Trophoblast cell (in vitro differentiated cells and primary cell): ENCODE measurements at regions not wholly inside any gene's neighbourhood (a gene's known extent, or its start where the extent isn't known, plus 50 kb on each side); places are given as distances from the start of the nearest gene placed in this dataset.

ENCODE experiments used
- DNase-seq, 2 donors: peaks; one replicate each; pipeline ENCODE4 v3.0.0-alpha.2; 2016
- H2AFZ ChIP-seq: 2 replicates; pipeline ENCODE4 v1.6.1; 2013; ENCODE audit warnings: low read length, moderate library complexity, mild to moderate bottlenecking; ENCODE audit not compliant: insufficient read depth, poor library complexity
- H2AK5ac ChIP-seq: 2 replicates; pipeline ENCODE4 v1.6.1; 2013; ENCODE audit warnings: mild to moderate bottlenecking, low read length
- H2BK120ac ChIP-seq: 2 replicates; pipeline ENCODE4 v1.6.1; 2013; ENCODE audit warnings: low read length, mild to moderate bottlenecking, moderate library complexity; ENCODE audit not compliant: insufficient read depth, poor library complexity
- H2BK12ac ChIP-seq: 2 replicates; pipeline ENCODE4 v1.6.1; 2013; ENCODE audit warnings: mild to moderate bottlenecking, low read length, moderate library complexity
- H2BK5ac ChIP-seq: 2 replicates; pipeline ENCODE4 v1.6.1; 2013; ENCODE audit warnings: low read length, low read depth, moderate library complexity, mild to moderate bottlenecking; ENCODE audit not compliant: poor library complexity
- H3K14ac ChIP-seq: 2 replicates; pipeline ENCODE4 v1.6.1; 2013; ENCODE audit warnings: mild to moderate bottlenecking, low read length
- H3K18ac ChIP-seq: 2 replicates; pipeline ENCODE4 v1.6.1; 2013; ENCODE audit warnings: mild to moderate bottlenecking, low read length
- H3K23ac ChIP-seq: 2 replicates; pipeline ENCODE4 v1.6.1; 2013; ENCODE audit warnings: low read length
- H3K27ac ChIP-seq: 2 replicates; pipeline ENCODE4 v1.5.1; 2013; ENCODE audit warnings: low read depth, mild to moderate bottlenecking, inconsistent platforms, low read length, moderate library complexity
- H3K27me3 ChIP-seq: 2 replicates; pipeline ENCODE4 v1.6.1; 2013; ENCODE audit warnings: inconsistent platforms, mild to moderate bottlenecking, low read length, moderate library complexity; ENCODE audit not compliant: insufficient read depth
- H3K36me3 ChIP-seq, 2 experiments: 1 replicate in 1 of 2; 2 replicates in 1 of 2; pipeline ENCODE4 v1.6.1; 2013; ENCODE audit warnings: low read length in 2 of 2, mild to moderate bottlenecking in 2 of 2, moderate library complexity in 1 of 2; ENCODE audit not compliant: insufficient read depth in 2 of 2, control insufficient read depth in 1 of 2
- H3K4ac ChIP-seq: 2 replicates; pipeline ENCODE4 v1.6.1; 2013; ENCODE audit warnings: low read depth, mild to moderate bottlenecking, low read length, moderate library complexity
- H3K4me1 ChIP-seq, 2 experiments: 1 replicate in 1 of 2; 2 replicates in 1 of 2; pipeline ENCODE4 v1.6.1; 2013; ENCODE audit warnings: low read length in 2 of 2, mild to moderate bottlenecking in 2 of 2, moderate library complexity in 1 of 2; ENCODE audit not compliant: insufficient read depth in 2 of 2, control insufficient read depth in 1 of 2
- H3K4me2 ChIP-seq: 2 replicates; pipeline ENCODE4 v1.6.1; 2013; ENCODE audit warnings: inconsistent platforms, mild to moderate bottlenecking, low read length, moderate library complexity
- H3K4me3 ChIP-seq: 2 replicates; pipeline ENCODE4 v1.5.1; 2013; ENCODE audit warnings: mild to moderate bottlenecking, low read depth, low read length, inconsistent platforms
- H3K79me1 ChIP-seq: one replicate; pipeline ENCODE4 v1.6.1; 2013; ENCODE audit warnings: low read length
- H3K79me2 ChIP-seq: 2 replicates; pipeline ENCODE4 v1.6.1; 2013; ENCODE audit warnings: low read length, mild to moderate bottlenecking; ENCODE audit not compliant: control insufficient read depth, insufficient read depth, poor library complexity
- H3K9ac ChIP-seq: 2 replicates; pipeline ENCODE4 v1.6.1; 2013; ENCODE audit warnings: mild to moderate bottlenecking, low read length
- H3K9me3 ChIP-seq: 2 replicates; pipeline ENCODE4 v1.6.1; 2013; ENCODE audit warnings: low read depth, mild to moderate bottlenecking, control low read depth, inconsistent platforms, low read length; ENCODE audit not compliant: insufficient read depth
- H4K12ac ChIP-seq: 2 replicates; pipeline ENCODE4 v1.6.1; 2013; ENCODE audit warnings: low read depth, mild to moderate bottlenecking, low read length, moderate library complexity
- H4K8ac ChIP-seq: 2 replicates; pipeline ENCODE4 v1.6.1; 2013; ENCODE audit warnings: low read depth, mild to moderate bottlenecking, low read length, moderate library complexity
- H4K91ac ChIP-seq: one replicate; pipeline ENCODE4 v1.6.1; 2013; ENCODE audit warnings: low read depth, mild to moderate bottlenecking, low read length, moderate library complexity
- WGBS: extraction: QIAGEN DNeasy Blood & Tissue Kit; methylation state at CpG from one replicate; pipeline ENCODE4 v1.1.7; 2013; ENCODE audit warnings: missing lambda C conversion rate; ENCODE audit not compliant: insufficient read length, insufficient coverage; ENCODE audit errors: extremely low coverage; 5-methylcytosine and 5-hydroxymethylcytosine counted together

DNA sequence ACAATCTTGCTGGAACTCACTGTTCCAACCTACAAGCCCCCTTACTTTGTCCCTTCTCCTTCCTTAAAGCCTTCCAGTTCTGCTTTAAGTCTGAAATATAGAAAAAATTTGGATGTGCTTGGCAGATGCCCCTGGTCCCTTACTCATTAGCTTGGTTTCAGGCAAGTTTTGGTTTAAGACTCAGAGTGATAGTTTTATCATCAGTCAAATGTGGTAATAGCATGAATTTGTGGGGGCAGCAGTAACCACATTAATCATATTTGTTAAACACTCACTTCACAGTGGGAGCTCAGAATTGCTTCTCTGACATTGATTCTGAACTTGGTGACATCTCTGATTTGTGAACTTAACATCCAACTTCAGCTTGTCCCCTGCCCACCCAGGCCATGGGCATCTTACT, 58.3 kb upstream of the ALDH1A3 start:
- peaks cover 2% of the 10 kb centered on the region for H3K79me2 ChIP-seq
- H3K4me3 ChIP-seq, result no peak overlapping the region
- no peak overlapping the region for H3K23ac ChIP-seq
- H3K4ac ChIP-seq, result no peak overlapping the region
- H4K12ac ChIP-seq, result no peak overlapping the region
- H2BK5ac ChIP-seq, result no peak overlapping the region
- no peak overlapping the region for H4K91ac ChIP-seq
- no peaks in the 10 kb centered on the region for H3K36me3 ChIP-seq
- no peak overlapping the region for H4K8ac ChIP-seq
- H2BK120ac ChIP-seq, result no peak overlapping the region
- no peak overlapping the region for H3K4me2 ChIP-seq
- no peak overlapping the region for H2AFZ ChIP-seq
- H3K27me3 ChIP-seq, result no peaks in the 10 kb centered on the region
- DNase-seq, result no peak
- no peaks in the 10 kb centered on the region for H3K4me1 ChIP-seq
- no peaks in the 10 kb centered on the region for H3K79me1 ChIP-seq
- peaks cover 2% of the 10 kb centered on the region for H3K9me3 ChIP-seq
- H3K27ac ChIP-seq, result no peak overlapping the region
- H3K18ac ChIP-seq, result no peak overlapping the region
- no peak overlapping the region for H2AK5ac ChIP-seq
- H3K14ac ChIP-seq, result no peak overlapping the region
- H2BK12ac ChIP-seq, result no peak overlapping the region
- no peak overlapping the region for H3K9ac ChIP-seq

- Histone ChIP-seq H3K27me3 (no peaks in the 10 kb centered on the region), H4K91ac (no peak overlapping the region), H2AK5ac (no peak overlapping the region), H3K36me3 (no peaks in the 10 kb centered on the region), H3K4me3 (no peak overlapping the region), H3K9ac (no peak overlapping the region), H2BK12ac (no peak overlapping the region), H3K4me2 (no peak overlapping the region), H2BK5ac (no peak overlapping the region), H2BK120ac (no peak overlapping the region), H2AFZ (no peak overlapping the region), H3K79me1 (no peaks in the 10 kb centered on the region), H3K14ac (no peak overlapping the region), H3K4me1 (no peaks in the 10 kb centered on the region), H3K18ac (no peak overlapping the region), H3K23ac (no peak overlapping the region), H3K4ac (no peak overlapping the region), H3K79me2 (peaks cover 2% of the 10 kb centered on the region), H3K9me3 (peaks cover 1% of the 10 kb centered on the region), H4K8ac (no peak overlapping the region), H4K12ac (no peak overlapping the region), H3K27ac (no peak overlapping the region)
- no CpG with 5 or more reads among the region's 5 CpGs for WGBS
- no peak for DNase-seq
Observed at GRCh38 chr15:100824211-100824610, 55.4 kb upstream of the ALDH1A3 start.

DNA sequence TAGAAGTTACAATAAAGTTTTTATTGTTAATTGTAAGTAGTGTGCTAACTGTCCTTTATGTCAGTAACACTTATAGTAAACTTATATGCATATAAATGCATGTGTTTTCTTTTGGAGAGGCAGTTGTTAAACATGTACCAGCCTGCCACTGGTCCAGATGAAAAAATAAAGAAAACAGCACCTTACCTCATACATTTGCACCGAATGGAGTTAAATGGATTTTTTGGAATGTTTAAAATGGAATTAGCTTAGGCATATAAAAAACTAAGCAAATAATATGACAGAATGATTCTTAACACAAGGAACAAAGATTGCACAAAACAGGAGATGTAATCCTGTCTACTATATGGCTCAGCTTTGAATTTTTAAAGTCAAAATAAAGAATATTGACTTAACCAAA, 50.2 kb upstream of the ALDH1A3 start:
- Histone ChIP-seq H3K27me3 (no peaks in the 10 kb centered on the region), H3K23ac (no peak overlapping the region), H2AK5ac (no peak overlapping the region), H3K18ac (no peak overlapping the region), H2BK12ac (no peak overlapping the region), H2BK5ac (no peak overlapping the region), H2BK120ac (no peak overlapping the region), H4K91ac (no peak overlapping the region), H3K4ac (no peak overlapping the region), H4K8ac (no peak overlapping the region), H3K79me1 (peaks cover 3% of the 10 kb centered on the region), H3K4me1 (peaks cover 5 to 9% of the 10 kb centered on the region in 2 experiments), H3K27ac (no peak overlapping the region), H3K36me3 (no peaks in the 10 kb centered on the region), H3K79me2 (peaks cover 2% of the 10 kb centered on the region), H3K14ac (no peak overlapping the region), H3K4me2 (no peak overlapping the region), H2AFZ (no peak overlapping the region), H3K4me3 (no peak overlapping the region), H3K9me3 (peaks cover 1% of the 10 kb centered on the region), H4K12ac (no peak overlapping the region), H3K9ac (no peak overlapping the region)
- DNase-seq, result no peak
- no CpG with 5 or more reads among the region's 1 CpG for WGBS
